Mammary epithelial cell (primary cell): ENCODE measurements at regions not wholly inside any gene's neighbourhood (a gene's known extent, or its start where the extent isn't known, plus 50 kb on each side); places are given as distances from the start of the nearest gene placed in this dataset.

Experiments
- EZH2 ChIP-seq: IDR thresholded peaks from 2 replicates; pipeline ENCODE4 v1.6.1; 2012; ENCODE audit warnings: low read length, inconsistent platforms, borderline replicate concordance
- TF ChIP-seq, protein P1 (sequence below), 2 donors: IDR thresholded peaks in 1 of 2; conservative IDR thresholded peaks in 1 of 2; 2 replicates each; pipeline ENCODE4 v1.5.1; 2011 to 2012; ENCODE audit warnings: inconsistent platforms in 2 of 2, low read length in 2 of 2, mild to moderate bottlenecking in 2 of 2, control low read depth in 1 of 2, low read depth in 1 of 2; ENCODE audit not compliant: insufficient read depth in 1 of 2; ENCODE audit errors: extremely low read depth in 1 of 2

- TF ChIP-seq, protein P1, sequence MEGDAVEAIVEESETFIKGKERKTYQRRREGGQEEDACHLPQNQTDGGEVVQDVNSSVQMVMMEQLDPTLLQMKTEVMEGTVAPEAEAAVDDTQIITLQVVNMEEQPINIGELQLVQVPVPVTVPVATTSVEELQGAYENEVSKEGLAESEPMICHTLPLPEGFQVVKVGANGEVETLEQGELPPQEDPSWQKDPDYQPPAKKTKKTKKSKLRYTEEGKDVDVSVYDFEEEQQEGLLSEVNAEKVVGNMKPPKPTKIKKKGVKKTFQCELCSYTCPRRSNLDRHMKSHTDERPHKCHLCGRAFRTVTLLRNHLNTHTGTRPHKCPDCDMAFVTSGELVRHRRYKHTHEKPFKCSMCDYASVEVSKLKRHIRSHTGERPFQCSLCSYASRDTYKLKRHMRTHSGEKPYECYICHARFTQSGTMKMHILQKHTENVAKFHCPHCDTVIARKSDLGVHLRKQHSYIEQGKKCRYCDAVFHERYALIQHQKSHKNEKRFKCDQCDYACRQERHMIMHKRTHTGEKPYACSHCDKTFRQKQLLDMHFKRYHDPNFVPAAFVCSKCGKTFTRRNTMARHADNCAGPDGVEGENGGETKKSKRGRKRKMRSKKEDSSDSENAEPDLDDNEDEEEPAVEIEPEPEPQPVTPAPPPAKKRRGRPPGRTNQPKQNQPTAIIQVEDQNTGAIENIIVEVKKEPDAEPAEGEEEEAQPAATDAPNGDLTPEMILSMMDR (conservative IDR thresholded peaks at IDR 0.05 in 1 of 2, IDR thresholded peaks at IDR 0.05 in 1 of 2; ENCODE audit: extremely low read depth in 1 of 2, insufficient read depth in 1 of 2, low read depth in 1 of 2, low read length in 2 of 2): no peak
- no peak for TF ChIP-seq EZH2
These were observed 248.3 kb upstream of the VRK2 start for GRCh38 chr2:57798346-57798745.
